ENCODE measurements at regions not wholly inside any gene's neighbourhood (a gene's known extent, or its start where the extent isn't known, plus 50 kb on each side); places are given as distances from the start of the nearest gene placed in this dataset.

DNA sequence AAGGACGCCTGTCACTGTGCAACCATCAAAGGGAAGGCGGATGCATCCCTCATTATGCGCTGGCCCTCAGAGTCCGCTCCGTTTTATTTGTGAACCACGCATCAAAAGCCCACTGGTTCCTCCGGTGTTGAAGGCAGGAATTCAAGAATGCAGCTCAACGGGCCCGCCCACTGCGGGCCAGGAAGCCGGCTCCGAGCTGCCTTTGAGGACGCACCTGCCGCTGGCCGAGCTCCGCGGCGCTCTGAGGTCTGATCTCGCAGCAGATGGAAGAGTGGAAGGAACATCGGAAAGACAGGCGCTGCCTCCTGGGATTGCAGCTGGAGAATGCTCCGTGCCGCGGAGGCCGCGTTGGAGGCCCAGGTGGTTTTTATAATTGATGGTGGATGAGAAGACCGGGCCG, 56.9 kb upstream of the ADGRA1 start:
- Histone ChIP-seq H3K9me3 (ENCODE audit: insufficient read depth, low read length) (no peaks in the 10 kb centered on the region), H3K4me3 (ENCODE audit: insufficient read length, low read depth) (no peak overlapping the region), H3K36me3 (ENCODE audit: insufficient read depth, insufficient read length, low read length) (no peaks in the 10 kb centered on the region), H3K4me1 (ENCODE audit: insufficient read depth, insufficient read length) (peaks cover 4% of the 10 kb centered on the region), H3K9ac (ENCODE audit: insufficient read length, low read depth) (no peak overlapping the region), H3K27me3 (ENCODE audit: insufficient read depth, insufficient read length) (peaks cover 9% of the 10 kb centered on the region)
- no peak for DNase-seq (ENCODE audit: low read depth, low spot score)
- no peak for TF ChIP-seq YY1 (IDR thresholded peaks at IDR 0.05; ENCODE audit: insufficient read depth, insufficient read length)
- no peak for TF ChIP-seq ZNF274 (IDR thresholded peaks at IDR 0.05; ENCODE audit: low read depth, low read length)
- TF ChIP-seq SUZ12 (IDR thresholded peaks at IDR 0.05; ENCODE audit: extremely low read depth, insufficient read depth, insufficient read length), result no peak

DNA sequence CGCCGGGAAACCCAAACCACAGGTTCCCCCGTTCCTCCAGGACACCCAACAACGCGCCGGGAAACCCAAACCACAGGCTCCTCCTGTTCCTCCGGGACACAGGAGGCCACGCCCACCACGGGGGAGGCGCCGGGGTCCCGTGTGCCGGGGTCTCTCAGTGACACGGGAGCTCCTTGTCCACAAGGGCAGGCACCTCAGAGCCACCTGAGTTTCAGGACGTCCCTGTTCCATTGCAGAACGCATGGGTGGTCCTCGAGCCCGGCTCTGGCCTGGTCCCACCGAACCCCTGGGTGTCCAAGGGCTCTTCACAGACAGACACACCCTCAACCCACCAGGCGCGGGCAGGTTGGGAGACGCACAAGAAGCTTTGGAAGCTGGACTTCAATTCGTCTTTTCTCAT, 57.6 kb upstream of the ADGRA1 start:
- no peak overlapping the region for H3K4me3 ChIP-seq (ENCODE audit: insufficient read length, low read depth)
- TF ChIP-seq SUZ12 (IDR thresholded peaks at IDR 0.05; ENCODE audit: extremely low read depth, insufficient read depth, insufficient read length), result no peak
- TF ChIP-seq YY1 (IDR thresholded peaks at IDR 0.05; ENCODE audit: insufficient read depth, insufficient read length), result no peak
- TF ChIP-seq ZNF274 (IDR thresholded peaks at IDR 0.05; ENCODE audit: low read depth, low read length), result no peak
- no peak overlapping the region for H3K9ac ChIP-seq (ENCODE audit: insufficient read length, low read depth)
- H3K27me3 ChIP-seq (ENCODE audit: insufficient read depth, insufficient read length), result peaks cover 16% of the 10 kb centered on the region
- DNase-seq (ENCODE audit: low read depth, low spot score), result no peak
- H3K36me3 ChIP-seq (ENCODE audit: insufficient read depth, insufficient read length, low read length), result no peaks in the 10 kb centered on the region
- H3K9me3 ChIP-seq (ENCODE audit: insufficient read depth, low read length), result no peaks in the 10 kb centered on the region
- H3K4me1 ChIP-seq (ENCODE audit: insufficient read depth, insufficient read length), result peaks cover 4% of the 10 kb centered on the region

DNA sequence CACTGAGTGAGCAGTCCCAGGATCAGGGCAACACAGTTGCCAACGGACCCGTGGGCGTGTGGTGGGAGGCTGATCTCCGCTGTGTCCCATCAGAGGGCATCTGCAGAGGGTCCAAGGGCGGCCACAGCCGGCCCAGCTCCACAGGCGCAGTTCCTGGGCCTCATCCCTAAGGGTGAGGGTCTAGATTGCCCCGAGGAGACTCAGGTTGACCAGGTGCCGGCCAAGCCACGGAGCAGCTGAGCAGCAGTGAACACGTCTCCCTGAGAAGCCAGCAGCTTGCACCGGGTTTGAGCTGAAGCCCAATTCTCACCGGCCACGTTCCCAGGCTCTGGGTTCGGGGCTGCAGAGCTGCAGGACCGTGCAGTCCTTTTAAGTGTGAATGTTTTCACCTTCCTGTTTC, 58.8 kb upstream of the ADGRA1 start:
- Histone ChIP-seq H3K4me3 (ENCODE audit: insufficient read length, low read depth) (no peak overlapping the region), H3K4me1 (ENCODE audit: insufficient read depth, insufficient read length) (peaks cover 4% of the 10 kb centered on the region), H3K36me3 (ENCODE audit: insufficient read depth, insufficient read length, low read length) (no peaks in the 10 kb centered on the region), H3K27me3 (ENCODE audit: insufficient read depth, insufficient read length) (peaks cover 27% of the 10 kb centered on the region), H3K9me3 (ENCODE audit: insufficient read depth, low read length) (no peaks in the 10 kb centered on the region), H3K9ac (ENCODE audit: insufficient read length, low read depth) (no peak overlapping the region)
- no peak for TF ChIP-seq SUZ12 (IDR thresholded peaks at IDR 0.05; ENCODE audit: extremely low read depth, insufficient read depth, insufficient read length)
- TF ChIP-seq YY1 (IDR thresholded peaks at IDR 0.05; ENCODE audit: insufficient read depth, insufficient read length), result no peak
- no peak for TF ChIP-seq ZNF274 (IDR thresholded peaks at IDR 0.05; ENCODE audit: low read depth, low read length)
- DNase-seq (ENCODE audit: low read depth, low spot score), result no peak

DNA sequence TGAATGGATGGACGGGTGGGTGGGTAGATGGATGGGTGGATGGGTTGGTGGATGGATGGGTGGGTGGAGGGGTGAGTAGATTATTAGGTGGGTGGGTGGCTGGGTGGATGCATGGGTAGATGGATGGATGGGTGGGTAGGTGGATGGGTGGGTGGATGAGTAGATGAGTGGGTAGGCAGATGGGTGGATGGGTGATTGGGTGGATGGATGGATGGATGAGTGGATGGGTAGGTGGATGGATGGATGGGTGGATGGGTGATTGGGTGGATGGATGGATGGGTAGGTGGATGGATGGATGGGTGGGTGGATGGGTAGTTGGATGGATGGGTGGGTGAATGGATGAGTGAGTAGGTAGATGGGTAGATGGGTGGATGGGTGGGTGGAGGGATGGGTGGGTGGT, 59.6 kb upstream of the ADGRA1 start:
- Histone ChIP-seq H3K27me3 (ENCODE audit: insufficient read depth, insufficient read length) (peaks cover 28% of the 10 kb centered on the region), H3K4me3 (ENCODE audit: insufficient read length, low read depth) (no peak overlapping the region), H3K9me3 (ENCODE audit: insufficient read depth, low read length) (no peaks in the 10 kb centered on the region), H3K9ac (ENCODE audit: insufficient read length, low read depth) (no peak overlapping the region), H3K4me1 (ENCODE audit: insufficient read depth, insufficient read length) (peaks cover 4% of the 10 kb centered on the region), H3K36me3 (ENCODE audit: insufficient read depth, insufficient read length, low read length) (no peaks in the 10 kb centered on the region)
- DNase-seq (ENCODE audit: low read depth, low spot score), result no peak
- TF ChIP-seq ZNF274 (IDR thresholded peaks at IDR 0.05; ENCODE audit: low read depth, low read length) (no peak), SUZ12 (IDR thresholded peaks at IDR 0.05; ENCODE audit: extremely low read depth, insufficient read depth, insufficient read length) (no peak)

DNA sequence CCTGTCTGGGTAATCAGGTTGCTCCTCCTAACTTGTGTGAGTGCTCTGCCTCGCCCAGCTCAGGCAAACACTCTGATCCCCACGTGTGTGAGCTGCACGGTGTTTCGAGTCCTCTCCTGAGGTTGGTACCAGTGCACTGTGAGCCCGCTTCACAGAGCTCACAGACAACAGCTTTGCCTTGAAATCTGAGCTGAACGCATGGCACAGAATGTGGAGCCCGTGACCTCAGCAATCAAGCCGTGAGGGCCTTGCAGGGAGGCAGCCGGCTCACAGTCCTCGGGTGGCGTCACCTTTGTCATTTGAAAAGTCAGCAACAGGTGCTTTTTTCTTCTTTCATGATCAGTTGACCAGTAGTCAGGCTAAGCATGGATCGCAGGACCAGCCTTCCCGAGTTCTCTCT, 60.2 kb upstream of the ADGRA1 start:
- Histone ChIP-seq H3K4me3 (ENCODE audit: insufficient read length, low read depth) (no peak overlapping the region), H3K9ac (ENCODE audit: insufficient read length, low read depth) (no peak overlapping the region), H3K36me3 (ENCODE audit: insufficient read depth, insufficient read length, low read length) (no peaks in the 10 kb centered on the region), H3K4me1 (ENCODE audit: insufficient read depth, insufficient read length) (peaks cover 4% of the 10 kb centered on the region), H3K27me3 (ENCODE audit: insufficient read depth, insufficient read length) (peaks cover 28% of the 10 kb centered on the region), H3K9me3 (ENCODE audit: insufficient read depth, low read length) (no peaks in the 10 kb centered on the region)
- TF ChIP-seq ZNF274 (IDR thresholded peaks at IDR 0.05; ENCODE audit: low read depth, low read length) (no peak), YY1 (IDR thresholded peaks at IDR 0.05; ENCODE audit: insufficient read depth, insufficient read length) (no peak), SUZ12 (IDR thresholded peaks at IDR 0.05; ENCODE audit: extremely low read depth, insufficient read depth, insufficient read length) (no peak)
- DNase-seq (ENCODE audit: low read depth, low spot score), result no peak

DNA sequence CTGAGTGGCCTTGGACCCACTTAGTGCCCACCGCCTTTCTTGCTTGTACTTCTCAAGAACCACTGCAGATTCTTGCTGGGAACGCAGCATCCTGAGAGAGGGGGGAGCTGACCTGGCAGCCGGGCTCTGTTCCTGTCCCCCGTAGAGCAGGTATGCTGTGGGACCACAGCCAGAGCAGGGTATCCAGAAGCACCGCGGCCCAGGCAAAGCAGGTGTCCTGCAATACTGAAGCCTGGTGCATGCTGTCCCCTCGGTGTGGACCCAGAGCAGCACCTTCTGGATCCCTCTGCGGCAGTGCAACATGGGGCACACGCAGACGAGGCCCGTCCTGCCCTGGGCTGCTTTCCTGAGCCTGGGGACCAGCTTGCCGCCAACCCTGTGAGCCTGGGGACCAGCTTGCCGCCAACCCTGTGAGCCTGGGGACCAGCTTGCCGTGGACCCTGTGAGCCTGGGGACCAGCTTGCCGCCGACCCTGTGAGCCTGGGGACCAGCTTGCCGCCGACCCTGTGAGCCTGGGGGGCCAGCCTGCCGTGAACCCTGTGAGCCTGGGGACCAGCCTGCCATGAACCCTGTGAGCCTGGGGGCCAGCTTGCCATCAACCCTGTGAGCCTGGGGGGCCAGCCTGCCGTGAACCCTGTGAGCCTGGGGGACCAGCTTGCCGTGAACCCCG, 60.9 kb upstream of the ADGRA1 start:
- Histone ChIP-seq H3K27me3 (ENCODE audit: insufficient read depth, insufficient read length) (peaks cover 28% of the 10 kb centered on the region), H3K36me3 (ENCODE audit: insufficient read depth, insufficient read length, low read length) (no peaks in the 10 kb centered on the region), H3K9me3 (ENCODE audit: insufficient read depth, low read length) (no peaks in the 10 kb centered on the region), H3K4me3 (ENCODE audit: insufficient read length, low read depth) (no peak overlapping the region), H3K4me1 (ENCODE audit: insufficient read depth, insufficient read length) (peaks cover 4% of the 10 kb centered on the region), H3K9ac (ENCODE audit: insufficient read length, low read depth) (no peak overlapping the region)
- no peak for DNase-seq (ENCODE audit: low read depth, low spot score)
- TF ChIP-seq SUZ12 (IDR thresholded peaks at IDR 0.05; ENCODE audit: extremely low read depth, insufficient read depth, insufficient read length) (no peak), YY1 (IDR thresholded peaks at IDR 0.05; ENCODE audit: insufficient read depth, insufficient read length) (no peak), ZNF274 (IDR thresholded peaks at IDR 0.05; ENCODE audit: low read depth, low read length) (no peak)

DNA sequence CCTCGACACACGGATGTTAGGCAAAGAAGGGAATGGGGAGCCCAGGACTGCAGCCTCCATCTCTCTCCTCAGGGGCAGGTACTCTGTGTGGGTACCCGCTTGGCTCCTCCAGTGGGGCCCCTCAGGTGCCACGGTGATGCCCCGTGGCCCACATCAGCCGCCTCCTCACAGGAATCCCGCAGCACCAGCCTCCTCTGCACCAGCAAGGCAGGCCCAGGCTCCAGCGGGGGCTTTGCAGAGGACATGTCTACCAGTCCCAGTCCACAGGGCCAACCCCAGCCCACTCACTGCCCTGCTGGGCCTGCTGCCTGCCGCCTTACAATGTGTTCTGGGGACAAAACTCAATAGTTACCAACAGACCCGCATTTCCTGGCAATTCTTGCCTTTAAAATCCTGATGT, 61.6 kb upstream of the ADGRA1 start:
- H3K9ac ChIP-seq (ENCODE audit: insufficient read length, low read depth), result no peak overlapping the region

More for the DNA sequence above, 61.6 kb upstream of the ADGRA1 start:
- no peak for DNase-seq (ENCODE audit: low read depth, low spot score)
- Histone ChIP-seq H3K4me1 (ENCODE audit: insufficient read depth, insufficient read length) (peaks cover 3% of the 10 kb centered on the region), H3K36me3 (ENCODE audit: insufficient read depth, insufficient read length, low read length) (no peaks in the 10 kb centered on the region), H3K9me3 (ENCODE audit: insufficient read depth, low read length) (no peaks in the 10 kb centered on the region), H3K4me3 (ENCODE audit: insufficient read length, low read depth) (no peak overlapping the region), H3K27me3 (ENCODE audit: insufficient read depth, insufficient read length) (peaks cover 28% of the 10 kb centered on the region)
- TF ChIP-seq ZNF274 (IDR thresholded peaks at IDR 0.05; ENCODE audit: low read depth, low read length) (no peak), SUZ12 (IDR thresholded peaks at IDR 0.05; ENCODE audit: extremely low read depth, insufficient read depth, insufficient read length) (no peak), YY1 (IDR thresholded peaks at IDR 0.05; ENCODE audit: insufficient read depth, insufficient read length) (no peak)

Measured in NT2/D1 (cell line).